Breast epithelium (tissue), 4 donors: ENCODE measurements at regions not wholly inside any gene's neighbourhood (a gene's known extent, or its start where the extent isn't known, plus 50 kb on each side); places are given as distances from the start of the nearest gene placed in this dataset.

ENCODE experiments used
- DNase-seq, 2 donors: peaks; one replicate each; pipeline ENCODE4 v3.0.0-alpha.2; 2019; ENCODE audit warnings: low spot score in 2 of 2
- H3K27ac ChIP-seq, 2 donors: fragments of 200-600 bp; sonication (generic) in 1 of 2; one replicate each; pipeline ENCODE4 v1.5.1; 2016 to 2019; ENCODE audit warnings: mild to moderate bottlenecking in 1 of 2
- H3K27me3 ChIP-seq, 2 donors: fragments of 200-600 bp; sonication (generic) in 1 of 2; one replicate each; pipeline versions ENCODE4 v1.5.1 to v1.6.0; 2017 to 2019; ENCODE audit warnings: control low read depth in 1 of 2, mild to moderate bottlenecking in 1 of 2
- H3K36me3 ChIP-seq: fragments of 200-600 bp; one replicate; pipeline ENCODE4 v1.5.1; 2019
- H3K4me1 ChIP-seq, 2 donors: fragments of 200-600 bp; sonication (generic); one replicate each; pipeline ENCODE4 v1.5.1; 2016 to 2019; ENCODE audit warnings: control low read depth in 1 of 2
- H3K4me3 ChIP-seq, 3 donors: fragments of 200-600 bp; sonication (generic); 1 replicate in 2 of 3; 2 replicates in 1 of 3; pipeline ENCODE4 v1.5.1; 2016 to 2019; ENCODE audit warnings: mild to moderate bottlenecking in 3 of 3, moderate library complexity in 2 of 3
- H3K9me3 ChIP-seq, 2 donors: fragments of 200-600 bp; sonication (generic) in 1 of 2; one replicate each; pipeline ENCODE4 v1.5.1; 2016 to 2019; ENCODE audit warnings: control low read depth in 1 of 2
- POLR2A ChIP-seq: fragments of 450-650 bp; IDR thresholded peaks from one replicate; pipeline ENCODE4 v1.6.1; 2016; ENCODE audit warnings: antibody characterized with exemption, mild to moderate bottlenecking, moderate library complexity
- POLR2AphosphoS5 ChIP-seq, 3 donors: sonication (generic); formaldehyde crosslinking; IDR thresholded peaks; one replicate each; pipeline ENCODE4 v1.6.1; 2017; ENCODE audit warnings: antibody characterized with exemption in 3 of 3
- intact Hi-C: fragments of 100-400 bp; cut with DNase I; formaldehyde crosslinking; loops from one replicate; pipeline ENCODE4 v1.15.1; 2023; ENCODE audit warnings: low total_unique reads
- TF ChIP-seq, protein P1 (sequence below), 3 donors: fragments of 450-650 bp; IDR thresholded peaks; one replicate each; pipeline ENCODE4 v1.5.1; 2016 to 2017; ENCODE audit warnings: antibody characterized with exemption in 3 of 3, mild to moderate bottlenecking in 3 of 3, moderate library complexity in 3 of 3

GRCh38 chr6:122322824-122323223, 76.6 kb upstream of the HSF2 start:
- Histone ChIP-seq H3K36me3 (no peaks in the 10 kb centered on the region), H3K9me3 (no peaks in the 10 kb centered on the region), H3K4me1 (no peaks in the 10 kb centered on the region), H3K27me3 (no peaks in the 10 kb centered on the region), H3K27ac (no peak overlapping the region), H3K4me3 (peak overlapping the region; percentile 33 to 45 (median 38))
- TF ChIP-seq POLR2AphosphoS5 (IDR thresholded peaks at IDR 0.05) (no peak), POLR2A (no peak)
- TF ChIP-seq, protein P1, sequence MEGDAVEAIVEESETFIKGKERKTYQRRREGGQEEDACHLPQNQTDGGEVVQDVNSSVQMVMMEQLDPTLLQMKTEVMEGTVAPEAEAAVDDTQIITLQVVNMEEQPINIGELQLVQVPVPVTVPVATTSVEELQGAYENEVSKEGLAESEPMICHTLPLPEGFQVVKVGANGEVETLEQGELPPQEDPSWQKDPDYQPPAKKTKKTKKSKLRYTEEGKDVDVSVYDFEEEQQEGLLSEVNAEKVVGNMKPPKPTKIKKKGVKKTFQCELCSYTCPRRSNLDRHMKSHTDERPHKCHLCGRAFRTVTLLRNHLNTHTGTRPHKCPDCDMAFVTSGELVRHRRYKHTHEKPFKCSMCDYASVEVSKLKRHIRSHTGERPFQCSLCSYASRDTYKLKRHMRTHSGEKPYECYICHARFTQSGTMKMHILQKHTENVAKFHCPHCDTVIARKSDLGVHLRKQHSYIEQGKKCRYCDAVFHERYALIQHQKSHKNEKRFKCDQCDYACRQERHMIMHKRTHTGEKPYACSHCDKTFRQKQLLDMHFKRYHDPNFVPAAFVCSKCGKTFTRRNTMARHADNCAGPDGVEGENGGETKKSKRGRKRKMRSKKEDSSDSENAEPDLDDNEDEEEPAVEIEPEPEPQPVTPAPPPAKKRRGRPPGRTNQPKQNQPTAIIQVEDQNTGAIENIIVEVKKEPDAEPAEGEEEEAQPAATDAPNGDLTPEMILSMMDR (IDR thresholded peaks at IDR 0.05): no peak
- intact Hi-C loops: no loop called here
- no peak for DNase-seq

DNA sequence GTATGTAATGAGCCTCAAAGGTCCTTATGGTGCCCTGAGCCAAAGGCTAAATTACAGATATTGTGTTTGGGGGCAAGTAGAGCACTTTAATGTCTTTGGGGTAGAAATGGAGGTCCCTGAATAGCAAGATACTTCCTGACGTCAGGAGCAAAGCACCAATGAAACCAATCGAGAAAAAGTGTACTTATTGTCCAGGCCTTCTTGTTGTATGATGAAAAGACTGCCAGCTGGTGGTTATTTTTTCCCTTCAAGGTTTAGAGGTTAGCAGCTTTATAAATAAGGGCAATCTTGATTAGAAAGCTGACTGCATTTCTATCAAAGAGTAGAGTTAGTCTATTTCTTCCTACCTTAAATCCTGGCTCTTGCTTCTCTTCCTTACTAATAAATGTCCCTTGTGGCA, 76.1 kb upstream of the HSF2 start:
- Histone ChIP-seq H3K27ac (no peak overlapping the region), H3K4me1 (no peaks in the 10 kb centered on the region), H3K36me3 (no peaks in the 10 kb centered on the region), H3K9me3 (no peaks in the 10 kb centered on the region), H3K27me3 (no peaks in the 10 kb centered on the region), H3K4me3 (peak overlapping the region in 2 of 3 donors; percentile 38 to 45)
- DNase-seq: no peak
- intact Hi-C loops: no loop called here
- TF ChIP-seq POLR2AphosphoS5 (IDR thresholded peaks at IDR 0.05): no peak
- TF ChIP-seq, protein P1 (IDR thresholded peaks at IDR 0.05): no peak
- TF ChIP-seq POLR2A: no peak

- Histone ChIP-seq H3K4me1 (no peaks in the 10 kb centered on the region), H3K36me3 (no peaks in the 10 kb centered on the region), H3K9me3 (no peaks in the 10 kb centered on the region), H3K4me3 (no peak overlapping the region), H3K27ac (no peak overlapping the region), H3K27me3 (no peaks in the 10 kb centered on the region)
- intact Hi-C loops: no loop called here
- no peak for TF ChIP-seq POLR2A
- TF ChIP-seq POLR2AphosphoS5 (IDR thresholded peaks at IDR 0.05): no peak
- TF ChIP-seq, protein P1 (IDR thresholded peaks at IDR 0.05): no peak
- no peak for DNase-seq
These were observed 69.1 kb upstream of the HSF2 start for GRCh38 chr6:122330315-122330714.

GRCh38 chr6:122337645-122338044, 61.8 kb upstream of the HSF2 start:
- no peaks in the 10 kb centered on the region for H3K36me3 ChIP-seq
- no peak overlapping the region for H3K27ac ChIP-seq
- intact Hi-C loops: no loop called here
- no peaks in the 10 kb centered on the region for H3K4me1 ChIP-seq
- no peaks in the 10 kb centered on the region for H3K27me3 ChIP-seq
- no peak for DNase-seq
- TF ChIP-seq, protein P1 (IDR thresholded peaks at IDR 0.05): no peak
- H3K9me3 ChIP-seq: no peaks in the 10 kb centered on the region
- H3K4me3 ChIP-seq: no peak overlapping the region

DNA sequence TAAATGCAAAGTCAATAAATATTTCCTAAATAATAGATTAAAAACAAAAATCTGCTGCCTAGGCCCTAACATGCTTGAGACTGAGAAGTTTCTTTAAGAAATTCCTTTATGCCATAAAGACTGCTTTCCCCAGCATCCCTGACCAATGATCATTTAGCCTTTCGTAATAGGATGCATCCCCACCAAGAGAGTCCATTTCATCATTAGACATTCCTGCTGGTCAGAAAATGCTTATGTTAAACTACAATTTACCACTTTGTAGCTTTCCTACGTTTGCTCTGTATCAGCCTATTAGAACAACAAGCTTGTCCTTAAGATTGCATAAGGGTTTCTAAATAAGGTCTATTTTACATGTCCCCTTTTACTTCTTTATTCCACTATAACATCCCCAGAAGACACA, 59.8 kb upstream of the HSF2 start:
- Histone ChIP-seq H3K27me3 (no peaks in the 10 kb centered on the region), H3K36me3 (no peaks in the 10 kb centered on the region), H3K4me3 (no peak overlapping the region), H3K27ac (no peak overlapping the region), H3K4me1 (no peaks in the 10 kb centered on the region), H3K9me3 (no peaks in the 10 kb centered on the region)
- no peak for DNase-seq
- intact Hi-C loops: no loop called here
- TF ChIP-seq, protein P1 (IDR thresholded peaks at IDR 0.05): no peak
- no peak for TF ChIP-seq POLR2A
- TF ChIP-seq POLR2AphosphoS5 (IDR thresholded peaks at IDR 0.05): no peak
